Calu3 (cell line): ENCODE measurements at regions not wholly inside any gene's neighbourhood (a gene's known extent, or its start where the extent isn't known, plus 50 kb on each side); places are given as distances from the start of the nearest gene placed in this dataset.

Experiments
- BruUV-seq: library from RNA; stranded (reverse); fragments of 400-500 nt; replicated peaks from 2 replicates; lab custom pipeline; 2021; lab: Mats Ljungman, UMichigan
- CTCF ChIA-PET: fragments of 300-600 bp; sonication (Branson Sonifier 250); formaldehyde crosslinking; loops from one replicate; lab custom pipeline; 2022; ENCODE audit warnings: antibody characterized with exemption; lab: Charles Lee
- DNase-seq: peaks from one replicate; pipeline ENCODE4 v3.0.0; 2022
- H3K27ac Mint-ChIP-seq: one replicate; pipeline ENCODE4 v1.8.0; 2022; ENCODE audit warnings: mixed read lengths; ENCODE audit not compliant: unreplicated experiment
- H3K27me3 Mint-ChIP-seq: one replicate; pipeline ENCODE4 v1.8.0; 2022; ENCODE audit warnings: mixed read lengths; ENCODE audit not compliant: unreplicated experiment
- H3K36me3 Mint-ChIP-seq: one replicate; pipeline ENCODE4 v1.8.0; 2022; ENCODE audit warnings: mild to moderate bottlenecking, moderate library complexity, mixed read lengths; ENCODE audit not compliant: insufficient read depth, unreplicated experiment
- H3K4me1 Mint-ChIP-seq: one replicate; pipeline ENCODE4 v1.8.0; 2022; ENCODE audit warnings: mild to moderate bottlenecking, low read depth, mixed read lengths; ENCODE audit not compliant: unreplicated experiment
- H3K4me3 Mint-ChIP-seq: one replicate; pipeline ENCODE4 v1.8.0; 2022; ENCODE audit warnings: mild to moderate bottlenecking, low read depth, moderate library complexity, mixed read lengths; ENCODE audit not compliant: unreplicated experiment
- H3K9me3 Mint-ChIP-seq: one replicate; pipeline ENCODE4 v1.8.0; 2022; ENCODE audit warnings: low read depth, mixed read lengths; ENCODE audit not compliant: unreplicated experiment
- CTCF ChIP-seq: fragments of 200-600 bp; IDR thresholded peaks from one replicate; pipeline ENCODE4 v1.8.0; 2022; ENCODE audit warnings: antibody characterized with exemption; ENCODE audit not compliant: unreplicated experiment
- intact Hi-C: fragments of 100-400 bp; cut with micrococcal nuclease; formaldehyde crosslinking; loops from one replicate; pipeline ENCODE4 v1.10.0; 2022; ENCODE audit not compliant: unreplicated experiment

- no peak for TF ChIP-seq CTCF
- no peak overlapping the region for H3K4me3 Mint-ChIP-seq
- H3K27me3 Mint-ChIP-seq: no peaks in the 10 kb centered on the region
- CTCF ChIA-PET: interaction anchor here (0.6 kb wide), 1 partner anchor 45 kb away, joined by 9 read pairs; no protein-coding TSS in a partner anchor
- no peaks in the 10 kb centered on the region for H3K4me1 Mint-ChIP-seq
- no peaks in the 10 kb centered on the region for H3K36me3 Mint-ChIP-seq
- H3K27ac Mint-ChIP-seq: no peak overlapping the region
- BruUV-seq: no TSS peak
- H3K9me3 Mint-ChIP-seq: peaks cover 7% of the 10 kb centered on the region
- DNase-seq: no peak
- intact Hi-C loops: no loop called here
Measured at GRCh38 chr16:63617047-63617989, 1504.5 kb downstream of the CDH11 start.

GRCh38 chr16:63614429-63614828 is 1507.4 kb downstream of the CDH11 start:
- DNase-seq: no peak
- H3K27me3 Mint-ChIP-seq: no peaks in the 10 kb centered on the region
- peaks cover 14% of the 10 kb centered on the region for H3K9me3 Mint-ChIP-seq
- no peak overlapping the region for H3K27ac Mint-ChIP-seq
- no TSS peak for BruUV-seq
- TF ChIP-seq CTCF: no peak
- CTCF ChIA-PET: no interaction called here
- no peaks in the 10 kb centered on the region for H3K36me3 Mint-ChIP-seq
- H3K4me3 Mint-ChIP-seq: no peak overlapping the region
- H3K4me1 Mint-ChIP-seq: no peaks in the 10 kb centered on the region
- intact Hi-C loops: no loop called here

GRCh38 chr16:63613701-63614100 is 1508.2 kb downstream of the CDH11 start:
- no peaks in the 10 kb centered on the region for H3K4me1 Mint-ChIP-seq
- BruUV-seq: no TSS peak
- intact Hi-C loops: no loop called here
- no peaks in the 10 kb centered on the region for H3K36me3 Mint-ChIP-seq
- CTCF ChIA-PET: no interaction called here
- H3K9me3 Mint-ChIP-seq: peaks cover 16% of the 10 kb centered on the region
- DNase-seq: no peak
- no peak for TF ChIP-seq CTCF
- H3K4me3 Mint-ChIP-seq: no peak overlapping the region
- H3K27me3 Mint-ChIP-seq: no peaks in the 10 kb centered on the region
- H3K27ac Mint-ChIP-seq: no peak overlapping the region

- no peak for DNase-seq
- intact Hi-C loops: no loop called here
- CTCF ChIA-PET: no interaction called here
- Mint-ChIP-seq H3K36me3 (no peaks in the 10 kb centered on the region), H3K27ac (no peak overlapping the region), H3K4me3 (no peak overlapping the region), H3K4me1 (no peaks in the 10 kb centered on the region), H3K27me3 (no peaks in the 10 kb centered on the region), H3K9me3 (peaks cover 19% of the 10 kb centered on the region)
- BruUV-seq: no TSS peak
- TF ChIP-seq CTCF: no peak
Measured at GRCh38 chr16:63612462-63613227, 1509.2 kb downstream of the CDH11 start.
